Breast epithelium (tissue), 4 donors: ENCODE measurements at regions not wholly inside any gene's neighbourhood (a gene's known extent, or its start where the extent isn't known, plus 50 kb on each side); places are given as distances from the start of the nearest gene placed in this dataset.

Experiments
- DNase-seq, 2 donors: peaks; one replicate each; pipeline ENCODE4 v3.0.0-alpha.2; 2019; ENCODE audit warnings: low spot score in 2 of 2
- H3K27ac ChIP-seq, 2 donors: fragments of 200-600 bp; sonication (generic) in 1 of 2; one replicate each; pipeline ENCODE4 v1.5.1; 2016 to 2019; ENCODE audit warnings: mild to moderate bottlenecking in 1 of 2
- H3K27me3 ChIP-seq, 2 donors: fragments of 200-600 bp; sonication (generic) in 1 of 2; one replicate each; pipeline versions ENCODE4 v1.5.1 to v1.6.0; 2017 to 2019; ENCODE audit warnings: control low read depth in 1 of 2, mild to moderate bottlenecking in 1 of 2
- H3K36me3 ChIP-seq: fragments of 200-600 bp; one replicate; pipeline ENCODE4 v1.5.1; 2019
- H3K4me1 ChIP-seq, 2 donors: fragments of 200-600 bp; sonication (generic); one replicate each; pipeline ENCODE4 v1.5.1; 2016 to 2019; ENCODE audit warnings: control low read depth in 1 of 2
- H3K4me3 ChIP-seq, 3 donors: fragments of 200-600 bp; sonication (generic); 1 replicate in 2 of 3; 2 replicates in 1 of 3; pipeline ENCODE4 v1.5.1; 2016 to 2019; ENCODE audit warnings: mild to moderate bottlenecking in 3 of 3, moderate library complexity in 2 of 3
- H3K9me3 ChIP-seq, 2 donors: fragments of 200-600 bp; sonication (generic) in 1 of 2; one replicate each; pipeline ENCODE4 v1.5.1; 2016 to 2019; ENCODE audit warnings: control low read depth in 1 of 2
- POLR2A ChIP-seq: fragments of 450-650 bp; IDR thresholded peaks from one replicate; pipeline ENCODE4 v1.6.1; 2016; ENCODE audit warnings: antibody characterized with exemption, mild to moderate bottlenecking, moderate library complexity
- POLR2AphosphoS5 ChIP-seq, 3 donors: sonication (generic); formaldehyde crosslinking; IDR thresholded peaks; one replicate each; pipeline ENCODE4 v1.6.1; 2017; ENCODE audit warnings: antibody characterized with exemption in 3 of 3
- intact Hi-C: fragments of 100-400 bp; cut with DNase I; formaldehyde crosslinking; loops from one replicate; pipeline ENCODE4 v1.15.1; 2023; ENCODE audit warnings: low total_unique reads
- TF ChIP-seq, protein P1 (sequence below), 3 donors: fragments of 450-650 bp; IDR thresholded peaks; one replicate each; pipeline ENCODE4 v1.5.1; 2016 to 2017; ENCODE audit warnings: antibody characterized with exemption in 3 of 3, mild to moderate bottlenecking in 3 of 3, moderate library complexity in 3 of 3

- Histone ChIP-seq H3K27me3 (no peaks in the 10 kb centered on the region), H3K27ac (no peak overlapping the region), H3K4me1 (no peaks in the 10 kb centered on the region), H3K4me3 (no peak overlapping the region), H3K9me3 (no peaks in the 10 kb centered on the region), H3K36me3 (no peaks in the 10 kb centered on the region)
- no peak for DNase-seq
- intact Hi-C loops = no loop called here
- TF ChIP-seq POLR2AphosphoS5 (IDR thresholded peaks at IDR 0.05) (no peak), POLR2A (no peak)
- TF ChIP-seq, protein P1, sequence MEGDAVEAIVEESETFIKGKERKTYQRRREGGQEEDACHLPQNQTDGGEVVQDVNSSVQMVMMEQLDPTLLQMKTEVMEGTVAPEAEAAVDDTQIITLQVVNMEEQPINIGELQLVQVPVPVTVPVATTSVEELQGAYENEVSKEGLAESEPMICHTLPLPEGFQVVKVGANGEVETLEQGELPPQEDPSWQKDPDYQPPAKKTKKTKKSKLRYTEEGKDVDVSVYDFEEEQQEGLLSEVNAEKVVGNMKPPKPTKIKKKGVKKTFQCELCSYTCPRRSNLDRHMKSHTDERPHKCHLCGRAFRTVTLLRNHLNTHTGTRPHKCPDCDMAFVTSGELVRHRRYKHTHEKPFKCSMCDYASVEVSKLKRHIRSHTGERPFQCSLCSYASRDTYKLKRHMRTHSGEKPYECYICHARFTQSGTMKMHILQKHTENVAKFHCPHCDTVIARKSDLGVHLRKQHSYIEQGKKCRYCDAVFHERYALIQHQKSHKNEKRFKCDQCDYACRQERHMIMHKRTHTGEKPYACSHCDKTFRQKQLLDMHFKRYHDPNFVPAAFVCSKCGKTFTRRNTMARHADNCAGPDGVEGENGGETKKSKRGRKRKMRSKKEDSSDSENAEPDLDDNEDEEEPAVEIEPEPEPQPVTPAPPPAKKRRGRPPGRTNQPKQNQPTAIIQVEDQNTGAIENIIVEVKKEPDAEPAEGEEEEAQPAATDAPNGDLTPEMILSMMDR (IDR thresholded peaks at IDR 0.05) = no peak
Observed at GRCh38 chr12:105995961-105996431, 142.8 kb downstream of the NUAK1 start.

DNA sequence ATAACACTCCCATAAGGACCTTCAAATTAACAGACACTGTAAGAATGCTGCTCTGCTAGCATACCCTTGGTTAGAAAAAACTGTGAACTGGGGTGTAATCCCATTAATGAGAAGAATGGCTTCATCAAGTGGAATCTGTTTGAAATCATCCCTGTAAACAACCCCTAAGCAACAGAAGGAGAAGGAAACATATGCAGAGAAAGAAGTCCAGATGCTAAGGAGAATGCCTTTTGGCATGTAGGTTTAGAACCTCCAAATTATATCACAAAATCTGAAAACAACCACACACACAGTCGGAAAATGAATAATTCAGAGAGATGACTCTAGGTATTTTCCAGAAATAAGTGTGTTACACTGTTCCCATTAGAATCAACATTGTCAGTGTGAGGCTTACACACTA is 140.2 kb downstream of the NUAK1 start:
- Histone ChIP-seq H3K4me1 (no peaks in the 10 kb centered on the region), H3K27me3 (no peaks in the 10 kb centered on the region), H3K36me3 (no peaks in the 10 kb centered on the region), H3K27ac (no peak overlapping the region), H3K9me3 (no peaks in the 10 kb centered on the region), H3K4me3 (no peak overlapping the region)
- TF ChIP-seq POLR2A (no peak), POLR2AphosphoS5 (IDR thresholded peaks at IDR 0.05) (no peak)
- TF ChIP-seq, protein P1 (IDR thresholded peaks at IDR 0.05) = no peak
- intact Hi-C loops = no loop called here
- no peak for DNase-seq

GRCh38 chr12:106000382-106001104 is 138.2 kb downstream of the NUAK1 start:
- Histone ChIP-seq H3K27me3 (no peaks in the 10 kb centered on the region), H3K9me3 (no peaks in the 10 kb centered on the region), H3K27ac (no peak overlapping the region), H3K4me3 (no peak overlapping the region), H3K36me3 (no peaks in the 10 kb centered on the region), H3K4me1 (no peaks in the 10 kb centered on the region)
- intact Hi-C loops = no loop called here
- TF ChIP-seq, protein P1 (IDR thresholded peaks at IDR 0.05) = no peak
- TF ChIP-seq POLR2AphosphoS5 (IDR thresholded peaks at IDR 0.05) (no peak), POLR2A (no peak)
- DNase-seq = no peak

- no peak overlapping the region for H3K27ac ChIP-seq
- H3K27me3 ChIP-seq = no peaks in the 10 kb centered on the region
- DNase-seq = no peak
- no peaks in the 10 kb centered on the region for H3K36me3 ChIP-seq
- intact Hi-C loops = no loop called here
- H3K4me1 ChIP-seq = no peaks in the 10 kb centered on the region
- no peak overlapping the region for H3K4me3 ChIP-seq
- no peak for TF ChIP-seq POLR2AphosphoS5 (IDR thresholded peaks at IDR 0.05)
- TF ChIP-seq POLR2A = no peak
- TF ChIP-seq, protein P1 (IDR thresholded peaks at IDR 0.05) = no peak
- H3K9me3 ChIP-seq = no peaks in the 10 kb centered on the region
Observed at GRCh38 chr12:106001105-106001836, 137.5 kb downstream of the NUAK1 start.

- H3K27me3 ChIP-seq = no peaks in the 10 kb centered on the region
- intact Hi-C loops = no loop called here
- H3K27ac ChIP-seq = no peak overlapping the region
- TF ChIP-seq POLR2AphosphoS5 (IDR thresholded peaks at IDR 0.05) = no peak
- TF ChIP-seq, protein P1 (IDR thresholded peaks at IDR 0.05) = no peak
- no peak for TF ChIP-seq POLR2A
- H3K4me1 ChIP-seq = no peaks in the 10 kb centered on the region
- H3K9me3 ChIP-seq = no peaks in the 10 kb centered on the region
- no peak overlapping the region for H3K4me3 ChIP-seq
- no peak for DNase-seq
- H3K36me3 ChIP-seq = no peaks in the 10 kb centered on the region
Observed at GRCh38 chr12:106001837-106002218, 136.9 kb downstream of the NUAK1 start.
